IMR-90 (cell line): ENCODE measurements at regions not wholly inside any gene's neighbourhood (a gene's known extent, or its start where the extent isn't known, plus 50 kb on each side); places are given as distances from the start of the nearest gene placed in this dataset.

Experiments
- ATAC-seq: fragments of 200-7000 bp; cut with Tn5 transposase; 2 replicates; pipeline ENCODE4 v1.9.1; 2020; ENCODE audit warnings: low read depth, mild to moderate bottlenecking, moderate library complexity
- BruUV-seq: library from RNA; stranded (reverse); fragments of 400-500 nt; replicated peaks from 2 replicates; lab custom pipeline; 2021; lab: Mats Ljungman, UMichigan
- CTCF ChIA-PET: fragments of 300-600 bp; formaldehyde crosslinking; extraction: SDS; loops from one replicate; lab custom pipeline; 2021; ENCODE audit warnings: antibody characterized with exemption; lab: Yijun Ruan, JAX
- POLR2A ChIA-PET: fragments of 300-600 bp; sonication (Branson Sonifier 250); formaldehyde crosslinking; loops from one replicate; lab custom pipeline; 2022; ENCODE audit warnings: antibody characterized with exemption; ENCODE audit not compliant: unreplicated experiment; lab: Charles Lee
- DNase-seq: peaks from one replicate; pipeline ENCODE4 v3.0.0; 2013
- H2AFZ ChIP-seq: replicated peaks from 2 replicates; pipeline ENCODE3; 2013; ENCODE audit warnings: low read length, mild to moderate bottlenecking; ENCODE audit not compliant: poor library complexity
- H2AK5ac ChIP-seq: 2 replicates; pipeline ENCODE4 v1.6.1; 2013; ENCODE audit warnings: low read depth, low read length, inconsistent platforms
- H2AK9ac ChIP-seq: replicated peaks from 2 replicates; pipeline ENCODE3; 2013; ENCODE audit warnings: mild to moderate bottlenecking, low read depth, low read length, moderate library complexity; ENCODE audit not compliant: poor library complexity
- H2BK120ac ChIP-seq: 2 replicates; pipeline ENCODE4 v1.6.1; 2013; ENCODE audit warnings: low read depth, low read length, inconsistent platforms
- H2BK15ac ChIP-seq: 3 replicates; pipeline ENCODE4 v1.6.1; 2013; ENCODE audit warnings: low read depth, low read length, inconsistent platforms
- H2BK20ac ChIP-seq: 2 replicates; pipeline ENCODE4 v1.6.1; 2013; ENCODE audit warnings: low read depth, mild to moderate bottlenecking, inconsistent platforms, low read length, moderate library complexity
- H2BK5ac ChIP-seq: 2 replicates; pipeline ENCODE4 v1.6.1; 2013; ENCODE audit warnings: mild to moderate bottlenecking, low read depth, low read length, inconsistent platforms; ENCODE audit not compliant: poor library complexity, severe bottlenecking
- H3K14ac ChIP-seq: replicated peaks from 2 replicates; pipeline ENCODE4 v1.6.1; 2013; ENCODE audit warnings: low read depth, low read length, inconsistent platforms
- H3K18ac ChIP-seq: 2 replicates; pipeline ENCODE4 v1.6.1; 2013; ENCODE audit warnings: low read depth, low read length, control low read depth
- H3K23ac ChIP-seq: 2 replicates; pipeline ENCODE4 v1.6.1; 2013; ENCODE audit warnings: low read depth, low read length, inconsistent platforms
- H3K27ac ChIP-seq: 2 replicates; pipeline ENCODE4 v1.5.1; 2013; ENCODE audit warnings: mild to moderate bottlenecking, control low read depth, low read length; ENCODE audit not compliant: insufficient read depth
- H3K27me3 ChIP-seq: 2 replicates; pipeline ENCODE4 v1.6.1; 2013; ENCODE audit warnings: low read length; ENCODE audit not compliant: control insufficient read depth, insufficient read depth
- H3K36me3 ChIP-seq: 2 replicates; pipeline ENCODE4 v1.6.1; 2013; ENCODE audit warnings: low read length, mixed read lengths; ENCODE audit not compliant: control insufficient read depth, insufficient read depth
- H3K4ac ChIP-seq: 2 replicates; pipeline ENCODE4 v1.6.1; 2013; ENCODE audit warnings: low read depth, low read length, inconsistent platforms
- H3K4me1 ChIP-seq: 2 replicates; pipeline ENCODE4 v1.6.1; 2013; ENCODE audit warnings: low read length, mixed read lengths; ENCODE audit not compliant: control insufficient read depth, insufficient read depth
- H3K4me2 ChIP-seq: 2 replicates; pipeline ENCODE4 v1.6.1; 2013; ENCODE audit warnings: low read depth, mild to moderate bottlenecking, control low read depth, low read length, moderate library complexity
- H3K4me3 ChIP-seq: 2 replicates; pipeline ENCODE4 v1.5.1; 2013; ENCODE audit warnings: low read depth, mild to moderate bottlenecking, control low read depth, low read length, moderate library complexity; ENCODE audit not compliant: insufficient read depth
- H3K56ac ChIP-seq: 2 replicates; pipeline ENCODE4 v1.6.1; 2013; ENCODE audit warnings: low read length, inconsistent platforms; ENCODE audit not compliant: insufficient read depth; ENCODE audit errors: extremely low read depth
- H3K79me1 ChIP-seq, 2 experiments: 2 replicates each; pipeline ENCODE4 v1.6.1; 2013; ENCODE audit warnings: low read length in 2 of 2, inconsistent platforms in 1 of 2, low read depth in 1 of 2
- H3K9ac ChIP-seq: 2 replicates; pipeline ENCODE4 v1.6.1; 2013; ENCODE audit warnings: low read depth, low read length, control low read depth
- H3K9me1 ChIP-seq: 2 replicates; pipeline ENCODE4 v1.6.1; 2013; ENCODE audit warnings: low read length, inconsistent platforms; ENCODE audit not compliant: insufficient read depth
- H3K9me3 ChIP-seq: 2 replicates; pipeline ENCODE4 v1.6.1; 2013; ENCODE audit warnings: low read length; ENCODE audit not compliant: control insufficient read depth, insufficient read depth
- H4K20me1 ChIP-seq: 2 replicates; pipeline ENCODE4 v1.6.1; 2013; ENCODE audit warnings: low read length, inconsistent platforms; ENCODE audit not compliant: insufficient read depth
- H4K5ac ChIP-seq: 2 replicates; pipeline ENCODE4 v1.6.1; 2013; ENCODE audit warnings: mild to moderate bottlenecking, low read depth, low read length, control low read depth
- H4K8ac ChIP-seq, 2 experiments: 2 replicates each; pipeline ENCODE4 v1.6.1; 2013; ENCODE audit warnings: low read depth in 2 of 2, low read length in 2 of 2, control low read depth in 1 of 2, inconsistent platforms in 1 of 2
- H4K91ac ChIP-seq: 2 replicates; pipeline ENCODE4 v1.6.1; 2013; ENCODE audit warnings: low read depth, low read length, inconsistent platforms; ENCODE audit not compliant: insufficient read depth
- BHLHE40 ChIP-seq: fragments of 150-350 bp; IDR thresholded peaks from 2 replicates; pipeline ENCODE4 v1.6.1; 2016; ENCODE audit warnings: mild to moderate bottlenecking, low read depth, low read length
- CEBPB ChIP-seq: IDR thresholded peaks from 2 replicates; pipeline ENCODE4 v1.6.1; 2012; ENCODE audit warnings: low read depth, low read length, improper control_type of control experiment
- ELK1 ChIP-seq: fragments of 150-350 bp; IDR thresholded peaks from 2 replicates; pipeline ENCODE4 v1.6.1; 2016; ENCODE audit warnings: low read depth, mild to moderate bottlenecking, low read length, moderate library complexity, borderline replicate concordance
- FOS ChIP-seq: fragments of 150-350 bp; IDR thresholded peaks from 2 replicates; pipeline ENCODE4 v1.6.1; 2016; ENCODE audit warnings: low read depth, low read length
- MAFK ChIP-seq: IDR thresholded peaks from 2 replicates; pipeline ENCODE4 v1.6.1; 2012; ENCODE audit warnings: low read depth, low read length, improper control_type of control experiment
- MXI1 ChIP-seq: IDR thresholded peaks from 2 replicates; pipeline ENCODE4 v1.6.1; 2012; ENCODE audit warnings: low read depth, mild to moderate bottlenecking, low read length, moderate library complexity, borderline replicate concordance
- NFE2L2 ChIP-seq: fragments of 150-350 bp; IDR thresholded peaks from 2 replicates; pipeline ENCODE4 v1.6.1; 2016; ENCODE audit warnings: low read depth, mild to moderate bottlenecking, low read length
- RAD21 ChIP-seq: IDR thresholded peaks from 2 replicates; pipeline ENCODE4 v1.6.1; 2012; ENCODE audit warnings: low read length, improper control_type of control experiment
- RCOR1 ChIP-seq: IDR thresholded peaks from 2 replicates; pipeline ENCODE4 v1.6.1; 2012; ENCODE audit warnings: mild to moderate bottlenecking, low read length, improper control_type of control experiment; ENCODE audit not compliant: insufficient replicate concordance
- RFX5 ChIP-seq: IDR thresholded peaks from 2 replicates; pipeline ENCODE4 v1.8.0; 2012; ENCODE audit warnings: low read depth, mild to moderate bottlenecking, low read length, moderate library complexity
- SMC3 ChIP-seq: fragments of 150-350 bp; IDR thresholded peaks from 2 replicates; pipeline ENCODE4 v1.6.1; 2016; ENCODE audit warnings: low read depth, mild to moderate bottlenecking, antibody characterized with exemption, low read length, moderate library complexity
- USF2 ChIP-seq: fragments of 150-350 bp; IDR thresholded peaks from 2 replicates; pipeline ENCODE4 v1.6.1; 2017; ENCODE audit warnings: mild to moderate bottlenecking, antibody characterized with exemption, low read length, low read depth
- WGBS, 2 experiments: methylation state at CpG; one replicate each; pipeline versions ENCODE4 v1.1.5 to v1.1.7; 2013; ENCODE audit warnings: missing lambda C conversion rate in 2 of 2; ENCODE audit not compliant: insufficient read length in 1 of 2; ENCODE audit errors: extremely low coverage in 2 of 2; 5-methylcytosine and 5-hydroxymethylcytosine counted together
- dilution Hi-C: fragments of 300-500 bp; cut with HindIII; formaldehyde crosslinking; loops from one replicate; pipeline ENCODE4 v1.14.3; 2018; ENCODE audit warnings: low sequenced_read_pairs; ENCODE audit not compliant: unreplicated experiment
- in situ Hi-C: fragments of 300-500 bp; cut with MboI; formaldehyde crosslinking; loops from 3 replicates; pipeline ENCODE4 v1.14.3; 2019; ENCODE audit warnings: low sequenced_read_pairs, inconsistent platforms, mixed read lengths
- intact Hi-C: fragments of 100-400 bp; cut with micrococcal nuclease; formaldehyde crosslinking; loops from 2 replicates; pipeline ENCODE4 v1.10.0; 2022

- POLR2A ChIA-PET: no interaction called here
Measured at GRCh38 chr14:34052658-34053014, 101.8 kb upstream of the EGLN3 start.

More at GRCh38 chr14:34052658-34053014, 101.8 kb upstream of the EGLN3 start:
- Histone ChIP-seq H3K4me3 (no peak overlapping the region), H4K8ac (no peak overlapping the region), H3K27ac (no peak overlapping the region), H2AFZ (no peak overlapping the region), H3K4ac (no peak overlapping the region), H3K56ac (no peak overlapping the region), H3K36me3 (no peaks in the 10 kb centered on the region), H4K91ac (no peak overlapping the region), H3K14ac (no peak overlapping the region), H2AK5ac (no peak overlapping the region), H3K9ac (no peak overlapping the region), H3K4me2 (no peak overlapping the region), H3K18ac (no peak overlapping the region), H2BK5ac (no peak overlapping the region), H3K4me1 (no peaks in the 10 kb centered on the region), H3K9me3 (no peaks in the 10 kb centered on the region), H3K9me1 (no peaks in the 10 kb centered on the region), H2BK15ac (no peak overlapping the region), H4K5ac (no peak overlapping the region), H3K27me3 (no peaks in the 10 kb centered on the region; the same call in 1 of the 2 replicates), H3K79me1 (no peaks in the 10 kb centered on the region), H3K23ac (no peak overlapping the region), H2BK120ac (no peak overlapping the region), H2AK9ac (no peak overlapping the region), H4K20me1 (no peaks in the 10 kb centered on the region), H2BK20ac (no peak overlapping the region)
- WGBS, 2 experiments: 88% methylated on average over 3 of the region's 5 CpGs; no CpG with 5 or more reads in 1 of the 2 experiments
- CTCF ChIA-PET: no interaction called here
- BruUV-seq: no TSS peak
- in situ Hi-C loops (no loop called here), intact Hi-C loops (no loop called here), dilution Hi-C loops (no loop called here)
- DNase-seq (no peak), ATAC-seq (no peak)
- TF ChIP-seq FOS (no peak), USF2 (no peak), NFE2L2 (no peak), RAD21 (no peak), MXI1 (no peak), MAFK (no peak), BHLHE40 (no peak), RCOR1 (no peak), ELK1 (no peak), SMC3 (no peak), CEBPB (no peak), RFX5 (no peak)
